ENCODE measurements at regions not wholly inside any gene's neighbourhood (a gene's known extent, or its start where the extent isn't known, plus 50 kb on each side); places are given as distances from the start of the nearest gene placed in this dataset.

- Histone ChIP-seq H3K27ac (peak overlapping the region in 1 of 10 donors; percentile 15), H3K4me1 (peaks cover 0 to 10% (median 0%) of the 10 kb centered on the region in 9 donors), H3K4me3 (peak overlapping the region in 1 of 10 donors; percentile 8), H3K9me3 (peaks cover 0 to 3% (median 0%) of the 10 kb centered on the region in 11 donors), H3K36me3 (no peaks in the 10 kb centered on the region), H3K27me3 (no peaks in the 10 kb centered on the region)
- TF ChIP-seq CTCF (IDR thresholded peaks at IDR 0.05): no peak
- no peak for ATAC-seq
- no peak for DNase-seq
- intact Hi-C loops (cut with DNase I): no loop called here
- WGBS, 2 donors: 73 to 78% methylated on average over 6 of the region's 6 CpGs
Observed at GRCh38 chr4:188959424-188959823, 820.2 kb downstream of the TRIML1 start.

- no peaks in the 10 kb centered on the region for H3K27me3 ChIP-seq
- intact Hi-C loops (cut with DNase I): no loop called here
- peaks cover 0 to 10% (median 0%) of the 10 kb centered on the region in 9 donors for H3K4me1 ChIP-seq
- TF ChIP-seq CTCF (IDR thresholded peaks at IDR 0.05): no peak
- DNase-seq (no peak), ATAC-seq (peak; percentile 33 to 79 (median 74))
- H3K27ac ChIP-seq: peak overlapping the region in 3 of 10 donors; percentile 7 to 22 (median 15)
- H3K9me3 ChIP-seq: peaks cover 0 to 5% (median 0%) of the 10 kb centered on the region in 11 donors
- H3K36me3 ChIP-seq: no peaks in the 10 kb centered on the region
- peak overlapping the region in 1 of 10 donors; percentile 8 for H3K4me3 ChIP-seq
- 46 to 52% methylated on average over 4 of the region's 4 CpGs for WGBS, 2 donors
Observed at GRCh38 chr4:188960411-188961093, 821.3 kb downstream of the TRIML1 start.

GRCh38 chr4:188971125-188971524, 831.9 kb downstream of the TRIML1 start:
- Histone ChIP-seq H3K4me3 (no peak overlapping the region), H3K27ac (no peak overlapping the region), H3K4me1 (peaks cover 0 to under 1% (median 0%) of the 10 kb centered on the region in 9 donors), H3K27me3 (no peaks in the 10 kb centered on the region), H3K9me3 (no peaks in the 10 kb centered on the region), H3K36me3 (no peaks in the 10 kb centered on the region)
- intact Hi-C loops (cut with DNase I): no loop called here
- no peak for DNase-seq
- TF ChIP-seq CTCF (IDR thresholded peaks at IDR 0.05): peak in 5 of 9 donors; percentile 7 to 29 (median 13)
- ATAC-seq: no peak
- WGBS, 2 donors: 24 to 45% methylated on average over 3 of the region's 3 CpGs

- no peaks in the 10 kb centered on the region for H3K36me3 ChIP-seq
- H3K27me3 ChIP-seq: no peaks in the 10 kb centered on the region
- no peaks in the 10 kb centered on the region for H3K9me3 ChIP-seq
- H3K4me1 ChIP-seq: peaks cover 0 to 4% (median 0%) of the 10 kb centered on the region in 9 donors
- intact Hi-C loops (cut with DNase I): no loop called here
- ATAC-seq (no peak), DNase-seq (no peak)
- WGBS, 2 donors: 96% methylated on average over 9 to 10 of the region's 10 CpGs
- no peak overlapping the region for H3K27ac ChIP-seq
- no peak for TF ChIP-seq CTCF (IDR thresholded peaks at IDR 0.05)
- no peak overlapping the region for H3K4me3 ChIP-seq
Observed at GRCh38 chr4:188975271-188975670, 836.0 kb downstream of the TRIML1 start.
